Aorta (tissue), 5 donors: ENCODE measurements at regions not wholly inside any gene's neighbourhood (a gene's known extent, or its start where the extent isn't known, plus 50 kb on each side); places are given as distances from the start of the nearest gene placed in this dataset.
"Not testable (repeated sequence)": the region's sequence is repeated elsewhere in the genome, so short reads cannot be mapped to it uniquely, and the experiment has no call there.

Experiments used
- ATAC-seq: fragments of 200-7000 bp; cut with Tn5 transposase; one replicate; pipeline ENCODE4 v1.9.1; 2022; ENCODE audit warnings: moderate library complexity; ENCODE audit not compliant: low FRiP score
- DNase-seq, 2 donors: peaks; one replicate each; pipeline ENCODE4 v3.0.0-alpha.2; 2020
- H3K27ac ChIP-seq, 2 donors: one replicate each; pipeline ENCODE4 v1.5.1; 2013; ENCODE audit warnings: low read length in 2 of 2, mild to moderate bottlenecking in 2 of 2, moderate library complexity in 2 of 2, control low read depth in 1 of 2, inconsistent platforms in 1 of 2, low read depth in 1 of 2
- H3K27me3 ChIP-seq, 2 donors: one replicate each; pipeline ENCODE4 v1.6.1; 2013; ENCODE audit warnings: control low read depth in 1 of 2, low read length in 1 of 2, mild to moderate bottlenecking in 1 of 2, moderate library complexity in 1 of 2; ENCODE audit not compliant: insufficient read depth in 2 of 2, control insufficient read depth in 1 of 2
- H3K36me3 ChIP-seq, 2 donors: one replicate each; pipeline ENCODE4 v1.6.1; 2013; ENCODE audit warnings: control low read depth in 1 of 2, low read length in 1 of 2, mild to moderate bottlenecking in 1 of 2; ENCODE audit not compliant: insufficient read depth in 2 of 2, control insufficient read depth in 1 of 2
- H3K4me1 ChIP-seq, 2 donors: one replicate each; pipeline ENCODE4 v1.6.1; 2013; ENCODE audit warnings: low read length in 2 of 2, control low read depth in 1 of 2, mild to moderate bottlenecking in 1 of 2, moderate library complexity in 1 of 2; ENCODE audit not compliant: insufficient read depth in 2 of 2, control insufficient read depth in 1 of 2
- H3K4me3 ChIP-seq, 2 donors: one replicate each; pipeline ENCODE4 v1.5.1; 2013; ENCODE audit warnings: low read length in 2 of 2, control low read depth in 1 of 2, mild to moderate bottlenecking in 1 of 2
- H3K9me3 ChIP-seq: one replicate; pipeline ENCODE4 v1.6.1; 2013; ENCODE audit warnings: mild to moderate bottlenecking, low read length; ENCODE audit not compliant: control insufficient read depth
- WGBS, 2 donors: extraction: QIAGEN DNeasy Blood & Tissue Kit; methylation state at CpG; one replicate each; pipeline ENCODE4 v1.1.7; 2013; 5-methylcytosine and 5-hydroxymethylcytosine counted together
- intact Hi-C, 2 donors: fragments of 100-400 bp; cut with DNase I; formaldehyde crosslinking; loops; one replicate each; pipeline versions ENCODE4 v1.14.2 to v1.15.0; 2022
- donor health status: healthy with polysubstance abuse.
- donor health status: Bipolar disorder and iron deficiency.
- donor health status: DM: no; HTN: no; CAD: no.
- donor health status: DM: no; HTN: no; CAD: no.
- donor health status: DM: yes; HTN: yes; CAD: no.

DNA sequence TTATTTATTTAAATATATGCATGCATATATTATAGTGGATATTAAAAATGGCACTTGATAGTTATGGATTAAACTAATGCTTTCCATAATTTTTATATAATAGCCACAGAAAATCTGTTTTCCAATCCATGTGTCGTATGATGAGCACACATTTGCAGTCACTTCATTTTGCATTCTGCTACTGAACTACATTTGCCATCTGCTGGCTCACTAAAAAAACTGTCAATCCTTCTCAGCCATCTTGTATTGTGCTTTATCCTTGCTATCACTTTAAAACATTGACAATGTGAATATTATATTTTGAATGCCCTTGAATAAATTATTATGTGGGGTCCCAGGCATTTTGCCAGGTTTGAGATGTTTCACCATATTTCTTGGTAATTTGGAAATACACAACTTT is 586.6 kb downstream of the DNAH5 start:
- no peaks in the 10 kb centered on the region for H3K27me3 ChIP-seq
- ATAC-seq (no peak), DNase-seq (no peak)
- H3K9me3 ChIP-seq = no peaks in the 10 kb centered on the region
- intact Hi-C loops = no loop called here
- no peaks in the 10 kb centered on the region for H3K36me3 ChIP-seq
- no peaks in the 10 kb centered on the region for H3K4me1 ChIP-seq
- WGBS, 2 donors = 0 to 34% methylated on average over 1 of the region's 1 CpG
- H3K4me3 ChIP-seq = no peak overlapping the region
- no peak overlapping the region for H3K27ac ChIP-seq

DNA sequence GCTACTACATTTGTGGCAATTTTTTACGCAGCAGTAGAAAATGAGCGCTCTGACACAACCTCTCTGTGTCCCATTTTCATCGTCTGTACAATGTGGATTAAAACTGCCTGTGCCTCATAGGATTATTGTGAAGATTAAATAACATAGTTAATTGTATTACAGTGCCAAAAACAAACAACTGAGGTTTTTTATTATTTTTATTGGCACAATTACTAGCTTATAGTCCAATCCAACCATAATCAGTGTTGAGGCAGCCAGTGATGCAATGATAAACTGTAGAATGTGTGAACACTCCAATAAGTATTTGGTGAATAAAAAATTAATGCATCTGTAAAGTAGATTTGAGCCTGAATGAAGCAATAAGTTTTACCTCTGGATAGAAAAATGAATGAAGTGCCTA is 588.3 kb downstream of the DNAH5 start:
- no peaks in the 10 kb centered on the region for H3K36me3 ChIP-seq
- ATAC-seq = no peak

DNA sequence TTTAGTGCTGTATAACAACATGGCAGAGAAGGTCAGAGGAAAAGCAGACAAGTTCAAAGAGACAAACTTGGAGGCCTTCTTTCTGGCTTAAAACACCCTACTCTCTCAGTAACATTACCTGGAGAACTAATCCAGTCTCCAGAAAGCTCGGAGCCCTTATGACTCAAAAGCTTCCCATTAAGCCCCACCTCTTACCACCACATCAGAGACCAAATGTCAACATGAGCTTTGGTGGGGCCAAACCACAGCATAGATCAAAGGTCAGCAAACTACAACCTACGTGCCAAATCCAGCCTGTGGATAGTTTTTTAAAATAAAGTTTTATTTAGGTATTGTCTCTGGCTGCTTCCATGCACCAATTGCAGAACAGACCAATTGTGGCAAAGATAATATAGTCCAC is 589.9 kb downstream of the DNAH5 start:
- H3K27me3 ChIP-seq = no peaks in the 10 kb centered on the region
- H3K27ac ChIP-seq = no peak overlapping the region
- no peak for DNase-seq
- H3K4me1 ChIP-seq = no peaks in the 10 kb centered on the region
- no peaks in the 10 kb centered on the region for H3K36me3 ChIP-seq
- intact Hi-C loops = no loop called here
- WGBS, 2 donors = 54 to 59% methylated on average over 2 of the region's 2 CpGs
- ATAC-seq = no peak
- H3K4me3 ChIP-seq = no peak overlapping the region
- no peaks in the 10 kb centered on the region for H3K9me3 ChIP-seq

More for the DNA sequence above, 588.3 kb downstream of the DNAH5 start:
- DNase-seq = no peak
- intact Hi-C loops = no loop called here
- H3K27me3 ChIP-seq = no peaks in the 10 kb centered on the region
- H3K4me3 ChIP-seq = no peak overlapping the region
- no peaks in the 10 kb centered on the region for H3K4me1 ChIP-seq
- no peaks in the 10 kb centered on the region for H3K9me3 ChIP-seq
- no peak overlapping the region for H3K27ac ChIP-seq
- WGBS, 2 donors = 87 to 98% methylated on average over 3 of the region's 3 CpGs

DNA sequence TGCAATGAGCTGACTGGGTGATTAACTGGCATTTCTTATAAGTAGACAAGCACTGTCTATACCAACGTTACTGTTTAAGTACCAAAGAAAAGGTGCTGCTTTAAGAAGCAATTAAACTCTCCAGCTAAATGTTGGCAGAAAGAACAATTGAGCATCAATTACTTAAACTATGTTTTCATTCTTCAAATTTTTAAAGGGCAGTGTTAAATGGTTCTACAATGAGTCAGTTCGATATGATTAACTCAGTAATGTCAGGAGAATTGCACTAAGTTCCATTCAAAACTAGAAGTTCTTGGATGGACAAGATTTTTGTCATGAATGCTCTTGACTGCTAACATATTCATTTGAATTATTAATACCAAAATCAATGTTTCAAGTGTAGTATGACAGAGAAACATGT is 593.7 kb downstream of the DNAH5 start:
- H3K36me3 ChIP-seq = no peaks in the 10 kb centered on the region
- no peak for ATAC-seq
- no peaks in the 10 kb centered on the region for H3K27me3 ChIP-seq
- H3K9me3 ChIP-seq = no peaks in the 10 kb centered on the region
- WGBS, 2 donors = 41 to 43% methylated on average over 2 of the region's 2 CpGs
- H3K27ac ChIP-seq = no peak overlapping the region
- intact Hi-C loops = no loop called here
- no peaks in the 10 kb centered on the region for H3K4me1 ChIP-seq
- DNase-seq = no peak
- H3K4me3 ChIP-seq = no peak overlapping the region

DNA sequence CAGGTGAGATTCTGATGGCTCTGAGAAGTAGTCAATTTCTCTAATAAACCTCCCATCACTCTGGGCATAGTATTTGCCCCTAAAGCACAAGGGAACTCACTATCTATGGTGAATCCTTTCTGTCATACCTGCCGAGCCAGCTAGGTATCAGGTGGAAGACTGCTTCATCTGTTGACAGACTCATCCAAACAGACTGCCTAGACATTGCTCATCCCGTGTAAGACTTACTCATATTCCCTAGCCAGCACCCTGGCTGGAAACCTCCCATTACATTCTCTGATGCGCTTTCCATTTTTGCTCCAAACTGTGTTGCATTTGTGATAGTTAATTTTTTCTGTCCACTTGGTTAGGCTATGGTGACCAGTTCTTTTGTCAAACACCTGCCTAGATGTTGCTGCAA is 595.9 kb downstream of the DNAH5 start:
- DNase-seq = no peak
- Histone ChIP-seq H3K9me3 (no peaks in the 10 kb centered on the region), H3K4me1 (no peaks in the 10 kb centered on the region), H3K27me3 (no peaks in the 10 kb centered on the region), H3K4me3 (no peak overlapping the region), H3K36me3 (no peaks in the 10 kb centered on the region), H3K27ac (no peak overlapping the region)
- intact Hi-C loops = no loop called here
- no peak for ATAC-seq
- WGBS, 2 donors = 77 to 82% methylated on average over 3 of the region's 3 CpGs

DNA sequence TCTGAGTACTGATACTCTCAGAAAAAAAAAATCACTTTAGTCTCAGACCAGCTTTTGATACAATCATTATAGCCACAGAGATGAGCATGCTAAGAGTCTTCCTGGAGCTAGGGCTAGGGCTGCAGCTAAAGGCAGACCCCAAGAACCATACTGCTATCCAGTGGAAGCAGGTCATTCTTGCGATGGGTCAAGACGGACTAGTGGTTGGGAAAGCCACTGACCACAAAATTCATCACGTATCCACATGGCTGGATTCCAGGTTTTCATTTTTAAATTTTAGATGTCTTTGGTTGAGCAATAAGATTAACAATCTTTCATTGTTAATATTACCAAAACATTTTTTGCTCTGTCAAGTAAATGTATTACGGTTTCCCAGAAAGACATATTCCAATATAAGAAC is 598.1 kb downstream of the DNAH5 start:
- WGBS, 2 donors = 85 to 89% methylated on average over 4 of the region's 4 CpGs
- no peaks in the 10 kb centered on the region for H3K9me3 ChIP-seq
- H3K4me1 ChIP-seq = no peaks in the 10 kb centered on the region
- no peaks in the 10 kb centered on the region for H3K36me3 ChIP-seq
- no peak for ATAC-seq
- H3K27ac ChIP-seq = no peak overlapping the region
- H3K4me3 ChIP-seq = no peak overlapping the region
- no peak for DNase-seq
- intact Hi-C loops = no loop called here
- H3K27me3 ChIP-seq = no peaks in the 10 kb centered on the region

DNA sequence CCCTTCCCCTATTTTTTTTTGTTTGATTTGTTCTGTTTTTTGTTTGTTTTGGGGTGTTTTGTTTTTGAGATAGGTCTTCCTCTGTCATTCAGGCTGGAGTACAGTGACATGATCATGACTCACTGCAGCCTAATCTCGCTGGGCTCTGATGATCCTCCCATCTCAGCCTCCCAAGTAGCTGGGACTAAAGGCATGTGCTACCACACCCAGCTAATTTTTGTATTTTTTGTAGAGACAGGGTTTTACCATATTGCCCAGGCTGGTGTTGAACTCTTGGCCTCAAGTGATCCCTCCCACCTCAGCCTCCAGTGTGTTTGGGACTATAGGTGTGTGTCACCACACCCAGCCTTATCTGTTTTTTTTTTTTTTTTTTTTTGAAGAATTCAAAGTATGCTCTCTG is 605.4 kb downstream of the DNAH5 start:
- H3K36me3 ChIP-seq = no peaks in the 10 kb centered on the region
- no peaks in the 10 kb centered on the region for H3K4me1 ChIP-seq
- peaks cover 1% of the 10 kb centered on the region for H3K9me3 ChIP-seq
- no peaks in the 10 kb centered on the region for H3K27me3 ChIP-seq
- DNase-seq (no peak), ATAC-seq (no peak)
- 4 to 20% methylated on average over 1 of the region's 1 CpG for WGBS, 2 donors
- H3K27ac ChIP-seq = no peak overlapping the region
- H3K4me3 ChIP-seq = no peak overlapping the region
- intact Hi-C loops = no loop called here

DNA sequence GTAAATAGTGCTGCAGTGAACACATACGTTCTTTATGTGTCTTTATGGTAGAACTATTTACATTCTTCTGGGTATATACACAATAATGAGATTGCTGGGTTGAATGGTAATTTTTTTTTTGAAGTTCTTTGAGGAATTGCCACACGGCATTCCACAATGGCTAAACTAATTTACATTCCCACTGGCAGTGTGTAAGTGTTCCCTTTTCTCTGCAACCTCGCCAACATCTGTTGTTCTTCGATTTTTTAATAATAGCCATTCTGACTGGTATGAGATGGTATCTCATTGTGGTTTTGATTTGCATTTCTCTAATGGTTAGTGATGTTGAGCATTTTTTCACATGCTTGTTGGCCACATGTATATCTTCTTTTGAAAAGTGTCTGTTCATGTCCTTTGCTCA is 609.5 kb downstream of the DNAH5 start:
- H3K9me3 ChIP-seq, H3K27ac ChIP-seq, DNase-seq, H3K4me3 ChIP-seq, H3K4me1 ChIP-seq, H3K36me3 ChIP-seq, ATAC-seq, intact Hi-C loops, H3K27me3 ChIP-seq: not testable (repeated sequence)
- 58 to 73% methylated on average over 4 of the region's 4 CpGs for WGBS, 2 donors

DNA sequence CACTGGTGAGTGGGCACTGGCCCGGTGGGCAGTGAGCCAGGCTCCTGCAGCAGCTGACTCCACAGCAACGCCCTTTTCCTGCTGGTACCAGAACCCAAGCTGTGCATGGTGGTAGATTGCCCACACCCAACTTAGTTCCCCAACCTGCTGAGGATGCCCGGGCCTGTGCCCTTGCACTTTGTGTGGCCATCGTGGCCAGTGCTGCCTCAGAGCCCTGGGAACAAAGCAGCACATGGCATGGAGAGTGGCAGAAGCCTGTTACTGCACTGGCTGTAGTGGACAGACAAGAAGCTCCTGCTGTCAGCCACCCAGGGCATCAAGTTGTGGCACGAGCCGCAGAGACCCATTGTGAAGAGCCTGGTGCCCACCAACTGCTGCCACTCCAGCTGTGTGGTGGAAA is 612.9 kb downstream of the DNAH5 start:
- ATAC-seq = peak; percentile 33
- Histone ChIP-seq H3K9me3 (no peaks in the 10 kb centered on the region), H3K27me3 (no peaks in the 10 kb centered on the region), H3K4me3 (no peak overlapping the region), H3K27ac (no peak overlapping the region), H3K4me1 (no peaks in the 10 kb centered on the region), H3K36me3 (no peaks in the 10 kb centered on the region)
- WGBS, 2 donors = 71 to 76% methylated on average over 6 of the region's 6 CpGs
- intact Hi-C loops = no loop called here
- DNase-seq = peak in 1 of 2 donors; percentile 37
